ENCODE measurements at regions not wholly inside any gene's neighbourhood (a gene's known extent, or its start where the extent isn't known, plus 50 kb on each side); places are given as distances from the start of the nearest gene placed in this dataset.
"Not testable (repeated sequence)": the region's sequence is repeated elsewhere in the genome, so short reads cannot be mapped to it uniquely, and the experiment has no call there.

DNA sequence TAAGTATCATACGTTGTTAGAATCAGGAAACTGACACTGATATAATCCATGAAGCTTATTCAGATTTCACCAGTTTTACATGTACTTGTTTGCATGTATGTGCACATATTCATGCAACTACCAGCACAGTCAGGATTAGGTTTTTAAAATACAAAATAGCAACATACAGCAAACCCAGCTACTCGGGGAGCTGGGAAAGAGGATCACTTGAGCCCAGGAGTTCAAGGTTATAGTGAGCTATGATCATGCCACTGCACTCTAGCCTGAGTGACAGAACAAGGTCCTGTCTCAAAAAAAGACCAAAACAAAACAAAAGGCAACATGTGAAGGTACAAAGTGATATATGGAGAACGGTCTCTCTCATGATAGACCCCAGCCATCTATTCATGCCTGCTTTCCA, 2665.8 kb upstream of the DEFB115 start:
- not testable (repeated sequence) for TF ChIP-seq CHD2 (IDR thresholded peaks at IDR 0.05; ENCODE audit: low read length, partially characterized antibody); MAFK (IDR thresholded peaks at IDR 0.05; ENCODE audit: partially characterized antibody); POLR2A (IDR thresholded peaks at IDR 0.05; ENCODE audit: low read length); PHF8 (IDR thresholded peaks at IDR 0.05; ENCODE audit: borderline replicate concordance, low read depth); EP300 (IDR thresholded peaks at IDR 0.05)
